ENCODE measurements at regions not wholly inside any gene's neighbourhood (a gene's known extent, or its start where the extent isn't known, plus 50 kb on each side); places are given as distances from the start of the nearest gene placed in this dataset.

GRCh38 chr18:1895456-1896185, 675.7 kb downstream of the METTL4 start:
- Mint-ChIP-seq H3K4me3 (no peak overlapping the region), H3K27me3 (ENCODE audit: insufficient read depth) (no peaks in the 10 kb centered on the region)
- TF ChIP-seq CTCF (conservative IDR thresholded peaks at IDR 0.05), result no peak

GRCh38 chr18:1906421-1906820, 664.9 kb downstream of the METTL4 start:
- DNase-seq, result no peak
- no peaks in the 10 kb centered on the region for H3K36me3 Mint-ChIP-seq (ENCODE audit: low read depth)
- no peaks in the 10 kb centered on the region for H3K4me1 ChIP-seq (ENCODE audit: control insufficient read depth, insufficient read depth, low read length)
- H3K9me3 Mint-ChIP-seq, result peaks cover 31% of the 10 kb centered on the region
- no peak overlapping the region for H3K4me3 ChIP-seq (ENCODE audit: low read length)
- peaks cover 55% of the 10 kb centered on the region for H3K9me3 ChIP-seq (ENCODE audit: control insufficient read depth, low read length)
- no peaks in the 10 kb centered on the region for H3K4me1 Mint-ChIP-seq
- TF ChIP-seq CTCF (conservative IDR thresholded peaks at IDR 0.05), result no peak
- H3K4me3 Mint-ChIP-seq, result no peak overlapping the region
- H3K27ac Mint-ChIP-seq, result no peak overlapping the region
- H3K27ac ChIP-seq (ENCODE audit: low read depth, low read length), result no peak overlapping the region
- no peaks in the 10 kb centered on the region for H3K27me3 ChIP-seq (ENCODE audit: control insufficient read depth, insufficient read depth, low read length, poor library complexity, severe bottlenecking)
- WGBS, 2 experiments (ENCODE audit: insufficient coverage in 1 of 2, insufficient read length in 1 of 2), result 95 to 100% methylated on average over 1 of the region's 1 CpG
- H3K36me3 ChIP-seq (ENCODE audit: control insufficient read depth, insufficient read depth, low read length), result no peaks in the 10 kb centered on the region
- H3K27me3 Mint-ChIP-seq (ENCODE audit: insufficient read depth), result no peaks in the 10 kb centered on the region
- no peak overlapping the region for H3K9ac ChIP-seq (ENCODE audit: extremely low read depth, low read length, poor library complexity, severe bottlenecking)

More at GRCh38 chr18:1895456-1896185, 675.7 kb downstream of the METTL4 start:
- no peak for DNase-seq
- Histone ChIP-seq H3K9me3 (ENCODE audit: control insufficient read depth, low read length) (no peaks in the 10 kb centered on the region), H3K27ac (ENCODE audit: low read depth, low read length) (no peak overlapping the region), H3K36me3 (ENCODE audit: control insufficient read depth, insufficient read depth, low read length) (no peaks in the 10 kb centered on the region), H3K9ac (ENCODE audit: extremely low read depth, low read length, poor library complexity, severe bottlenecking) (no peak overlapping the region), H3K4me3 (ENCODE audit: low read length) (no peak overlapping the region), H3K4me1 (ENCODE audit: control insufficient read depth, insufficient read depth, low read length) (no peaks in the 10 kb centered on the region), H3K27me3 (ENCODE audit: control insufficient read depth, insufficient read depth, low read length, poor library complexity, severe bottlenecking) (no peaks in the 10 kb centered on the region)
- no peaks in the 10 kb centered on the region for H3K4me1 Mint-ChIP-seq
- H3K27ac Mint-ChIP-seq, result no peak overlapping the region
- H3K9me3 Mint-ChIP-seq, result no peaks in the 10 kb centered on the region
- WGBS, 2 experiments (ENCODE audit: insufficient coverage in 1 of 2, insufficient read length in 1 of 2), result 87 to 95% methylated on average over 4 of the region's 4 CpGs
- H3K36me3 Mint-ChIP-seq (ENCODE audit: low read depth), result no peaks in the 10 kb centered on the region

GRCh38 chr18:1907470-1908206, 663.7 kb downstream of the METTL4 start:
- H3K4me1 ChIP-seq (ENCODE audit: control insufficient read depth, insufficient read depth, low read length), result no peaks in the 10 kb centered on the region
- no peak overlapping the region for H3K27ac ChIP-seq (ENCODE audit: low read depth, low read length)
- WGBS, 2 experiments (ENCODE audit: insufficient coverage in 1 of 2, insufficient read length in 1 of 2), result 83 to 91% methylated on average over 1 to 3 of the region's 3 CpGs
- H3K9ac ChIP-seq (ENCODE audit: extremely low read depth, low read length, poor library complexity, severe bottlenecking), result no peak overlapping the region
- Mint-ChIP-seq H3K9me3 (peaks cover 39% of the 10 kb centered on the region), H3K4me3 (no peak overlapping the region), H3K27ac (no peak overlapping the region), H3K36me3 (ENCODE audit: low read depth) (no peaks in the 10 kb centered on the region), H3K27me3 (ENCODE audit: insufficient read depth) (no peaks in the 10 kb centered on the region), H3K4me1 (no peaks in the 10 kb centered on the region)
- H3K9me3 ChIP-seq (ENCODE audit: control insufficient read depth, low read length), result peaks cover 46% of the 10 kb centered on the region
- no peak for DNase-seq
- H3K36me3 ChIP-seq (ENCODE audit: control insufficient read depth, insufficient read depth, low read length), result no peaks in the 10 kb centered on the region
- TF ChIP-seq CTCF (conservative IDR thresholded peaks at IDR 0.05), result no peak
- H3K4me3 ChIP-seq (ENCODE audit: low read length), result no peak overlapping the region
- H3K27me3 ChIP-seq (ENCODE audit: control insufficient read depth, insufficient read depth, low read length, poor library complexity, severe bottlenecking), result no peaks in the 10 kb centered on the region
